Testis (tissue), 2 donors: ENCODE measurements at regions not wholly inside any gene's neighbourhood (a gene's known extent, or its start where the extent isn't known, plus 50 kb on each side); places are given as distances from the start of the nearest gene placed in this dataset.

Experiments
- POLR2A ChIP-seq: fragments of 450-650 bp; IDR thresholded peaks from one replicate; pipeline ENCODE4 v1.6.1; 2017; ENCODE audit warnings: antibody characterized with exemption, mild to moderate bottlenecking, moderate library complexity
- TF ChIP-seq, protein P1 (sequence below), 3 experiments: fragments of 450-650 bp in 2 of 3; fragments of 200-600 bp in 1 of 3; sonication (generic) in 1 of 3; IDR thresholded peaks; one replicate each; pipeline ENCODE4 v1.5.1; 2016 to 2019; ENCODE audit warnings: antibody characterized with exemption in 3 of 3, mild to moderate bottlenecking in 2 of 3, moderate library complexity in 1 of 3

DNA sequence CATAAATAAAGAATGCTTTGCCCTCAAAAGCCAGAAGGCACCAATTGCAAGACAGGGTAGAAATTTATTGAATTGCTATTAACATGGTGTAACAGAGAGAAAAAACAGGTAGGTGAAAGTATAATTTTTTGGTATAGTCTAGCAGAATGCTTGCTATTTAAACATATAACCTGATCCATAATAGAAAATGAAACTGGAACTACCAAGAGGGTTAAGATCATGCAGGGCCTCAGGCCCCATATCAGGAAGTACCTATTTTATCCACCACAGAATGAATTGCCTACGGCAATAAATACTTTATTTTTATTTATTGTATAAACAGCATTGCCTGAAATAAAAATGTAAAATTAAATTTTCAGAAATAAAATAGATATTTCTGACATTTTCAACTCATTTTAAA is 159.5 kb downstream of the PRR20E start:
- TF ChIP-seq, protein P1, sequence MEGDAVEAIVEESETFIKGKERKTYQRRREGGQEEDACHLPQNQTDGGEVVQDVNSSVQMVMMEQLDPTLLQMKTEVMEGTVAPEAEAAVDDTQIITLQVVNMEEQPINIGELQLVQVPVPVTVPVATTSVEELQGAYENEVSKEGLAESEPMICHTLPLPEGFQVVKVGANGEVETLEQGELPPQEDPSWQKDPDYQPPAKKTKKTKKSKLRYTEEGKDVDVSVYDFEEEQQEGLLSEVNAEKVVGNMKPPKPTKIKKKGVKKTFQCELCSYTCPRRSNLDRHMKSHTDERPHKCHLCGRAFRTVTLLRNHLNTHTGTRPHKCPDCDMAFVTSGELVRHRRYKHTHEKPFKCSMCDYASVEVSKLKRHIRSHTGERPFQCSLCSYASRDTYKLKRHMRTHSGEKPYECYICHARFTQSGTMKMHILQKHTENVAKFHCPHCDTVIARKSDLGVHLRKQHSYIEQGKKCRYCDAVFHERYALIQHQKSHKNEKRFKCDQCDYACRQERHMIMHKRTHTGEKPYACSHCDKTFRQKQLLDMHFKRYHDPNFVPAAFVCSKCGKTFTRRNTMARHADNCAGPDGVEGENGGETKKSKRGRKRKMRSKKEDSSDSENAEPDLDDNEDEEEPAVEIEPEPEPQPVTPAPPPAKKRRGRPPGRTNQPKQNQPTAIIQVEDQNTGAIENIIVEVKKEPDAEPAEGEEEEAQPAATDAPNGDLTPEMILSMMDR (IDR thresholded peaks at IDR 0.05), result no peak
- TF ChIP-seq POLR2A, result no peak
